ENCODE measurements at regions not wholly inside any gene's neighbourhood (a gene's known extent, or its start where the extent isn't known, plus 50 kb on each side); places are given as distances from the start of the nearest gene placed in this dataset.

DNA sequence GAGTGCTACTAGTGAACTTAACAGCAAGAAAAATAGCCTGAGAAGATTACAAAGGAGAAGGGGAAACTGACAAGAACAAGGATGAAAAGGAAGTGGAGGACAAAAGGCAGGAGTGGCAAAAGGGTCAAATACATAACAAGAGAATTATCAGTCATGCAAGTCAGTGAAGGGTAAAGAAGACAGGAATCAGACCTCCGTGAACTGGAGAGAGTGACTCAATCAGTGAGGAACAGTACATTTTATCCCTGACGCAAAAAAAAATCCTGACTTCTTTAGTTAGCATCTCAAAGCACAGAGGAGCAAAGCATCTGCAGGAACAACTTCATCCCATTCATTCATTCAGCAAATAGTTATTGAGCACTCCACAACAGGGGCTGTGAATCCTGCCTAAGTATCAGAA lies 97.8 kb downstream of the SST start:
- no peak for TF ChIP-seq CTCF (IDR thresholded peaks at IDR 0.05; ENCODE audit: low read depth, low read length, poor library complexity, severe bottlenecking)
- TF ChIP-seq EZH2phosphoT487 (IDR thresholded peaks at IDR 0.05; ENCODE audit: borderline replicate concordance, low read length) = no peak

Measured in DOHH2 (cell line).